Fibroblast of upper back skin (primary cell): ENCODE measurements at regions not wholly inside any gene's neighbourhood (a gene's known extent, or its start where the extent isn't known, plus 50 kb on each side); places are given as distances from the start of the nearest gene placed in this dataset.
"Not testable (repeated sequence)": the region's sequence is repeated elsewhere in the genome, so short reads cannot be mapped to it uniquely, and the experiment has no call there.

Experiments
- DNase-seq: peaks from one replicate; pipeline ENCODE4 v3.0.0-alpha.2; 2013

GRCh38 chr9:41463924-41464323 is 274.8 kb upstream of the ZNG1F start:
- not testable (repeated sequence) for DNase-seq

DNA sequence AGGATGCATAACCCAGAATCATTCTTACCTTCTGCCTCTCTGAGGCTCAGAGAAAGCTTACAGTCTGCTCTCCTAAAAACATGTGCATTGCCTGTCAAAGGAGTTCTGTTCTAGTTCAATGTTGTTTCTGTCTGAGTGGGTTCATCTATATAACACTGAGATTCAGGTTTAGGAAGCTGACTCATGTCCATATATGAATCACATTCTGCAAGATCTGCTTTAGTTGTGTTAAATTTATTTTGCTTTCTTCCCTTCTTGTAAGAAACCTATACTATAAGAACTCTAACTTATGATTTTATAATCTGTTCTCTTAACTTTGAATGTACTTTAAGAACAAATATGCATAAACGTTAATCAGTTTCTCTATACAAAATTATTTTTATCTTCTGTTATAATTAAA is 269.3 kb upstream of the ZNG1F start:
- peak; percentile 3 for DNase-seq
